Adrenal gland (tissue), 5 donors: ENCODE measurements at regions not wholly inside any gene's neighbourhood (a gene's known extent, or its start where the extent isn't known, plus 50 kb on each side); places are given as distances from the start of the nearest gene placed in this dataset.

Experiments
- CTCF ChIP-seq, 6 experiments: fragments of 450-650 bp in 4 of 6; fragments of 200-600 bp in 2 of 6; sonication (generic) in 1 of 6; IDR thresholded peaks; 1 replicate in 5 of 6; 2 replicates in 1 of 6; pipeline versions ENCODE4 v1.5.1 to v1.8.0; 2016 to 2021; ENCODE audit warnings: antibody characterized with exemption in 6 of 6, mild to moderate bottlenecking in 2 of 6, moderate library complexity in 1 of 6
- POLR2A ChIP-seq, 2 donors: fragments of 450-650 bp; IDR thresholded peaks; one replicate each; pipeline ENCODE4 v1.6.1; 2017; ENCODE audit warnings: antibody characterized with exemption in 2 of 2, mild to moderate bottlenecking in 2 of 2, moderate library complexity in 1 of 2
- donor health status: DM: no; HTN: no; CAD: no.

- no peak for TF ChIP-seq CTCF (IDR thresholded peaks at IDR 0.05)
- TF ChIP-seq POLR2A (IDR thresholded peaks at IDR 0.05): no peak
Observed at GRCh38 chr14:97155320-97155719, 358.1 kb downstream of the VRK1 start.
